ENCODE measurements at regions not wholly inside any gene's neighbourhood (a gene's known extent, or its start where the extent isn't known, plus 50 kb on each side); places are given as distances from the start of the nearest gene placed in this dataset.
"Not testable (repeated sequence)": the region's sequence is repeated elsewhere in the genome, so short reads cannot be mapped to it uniquely, and the experiment has no call there.

GRCh38 chr12:4191642-4192041 lies 81.9 kb upstream of the CCND2 start:
- DNase-seq (ENCODE audit: low read depth in 2 of 2) = no peak

DNA sequence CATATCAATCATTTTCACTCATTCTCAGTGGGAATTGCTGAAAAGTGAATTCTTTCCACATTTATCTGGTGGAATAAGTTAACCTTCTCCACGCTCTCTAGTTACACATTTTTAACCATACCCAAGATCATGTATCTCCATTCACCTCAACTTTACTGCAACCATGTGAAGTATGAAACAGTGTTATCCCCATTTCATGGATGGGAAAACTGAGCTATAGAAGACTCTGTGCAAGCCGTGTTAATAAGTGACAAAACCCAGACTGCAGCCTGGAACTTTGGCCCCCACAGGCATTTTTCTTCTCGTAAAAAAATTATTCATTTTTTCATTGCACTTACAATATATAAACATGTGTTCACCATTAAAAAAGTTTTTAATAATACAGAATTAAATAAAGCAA lies 82.4 kb upstream of the CCND2 start:
- no peak for DNase-seq (ENCODE audit: low read depth in 2 of 2)

- DNase-seq (ENCODE audit: low read depth in 2 of 2) = no peak
Measured at GRCh38 chr12:4190366-4191063, 83.0 kb upstream of the CCND2 start.

- DNase-seq (ENCODE audit: low read depth in 2 of 2) = no peak
Measured at GRCh38 chr12:4189721-4190120, 83.8 kb upstream of the CCND2 start.

- DNase-seq (ENCODE audit: low read depth in 2 of 2) = no peak
Measured at GRCh38 chr12:4187916-4188315, 85.6 kb upstream of the CCND2 start.

DNA sequence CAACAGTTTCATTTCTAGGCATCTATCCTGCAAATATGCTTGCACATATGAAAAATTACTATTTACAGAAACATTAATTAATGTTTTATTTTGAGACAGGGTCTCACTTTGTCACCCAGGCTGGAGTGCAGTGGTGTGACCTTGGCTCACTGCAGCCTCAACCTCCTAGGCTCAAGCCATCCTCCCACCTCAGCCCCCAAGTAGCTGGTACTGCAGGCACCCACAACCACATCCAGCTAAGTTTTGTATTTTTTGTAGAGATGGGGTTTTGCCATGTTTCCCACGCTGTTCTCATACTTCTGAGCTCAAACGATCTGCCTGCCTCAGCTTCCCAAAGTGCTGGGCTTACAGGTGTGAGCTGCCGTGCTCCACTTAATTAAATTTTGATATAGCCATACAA lies 86.2 kb upstream of the CCND2 start:
- not testable (repeated sequence) for DNase-seq (ENCODE audit: low read depth in 2 of 2)

DNA sequence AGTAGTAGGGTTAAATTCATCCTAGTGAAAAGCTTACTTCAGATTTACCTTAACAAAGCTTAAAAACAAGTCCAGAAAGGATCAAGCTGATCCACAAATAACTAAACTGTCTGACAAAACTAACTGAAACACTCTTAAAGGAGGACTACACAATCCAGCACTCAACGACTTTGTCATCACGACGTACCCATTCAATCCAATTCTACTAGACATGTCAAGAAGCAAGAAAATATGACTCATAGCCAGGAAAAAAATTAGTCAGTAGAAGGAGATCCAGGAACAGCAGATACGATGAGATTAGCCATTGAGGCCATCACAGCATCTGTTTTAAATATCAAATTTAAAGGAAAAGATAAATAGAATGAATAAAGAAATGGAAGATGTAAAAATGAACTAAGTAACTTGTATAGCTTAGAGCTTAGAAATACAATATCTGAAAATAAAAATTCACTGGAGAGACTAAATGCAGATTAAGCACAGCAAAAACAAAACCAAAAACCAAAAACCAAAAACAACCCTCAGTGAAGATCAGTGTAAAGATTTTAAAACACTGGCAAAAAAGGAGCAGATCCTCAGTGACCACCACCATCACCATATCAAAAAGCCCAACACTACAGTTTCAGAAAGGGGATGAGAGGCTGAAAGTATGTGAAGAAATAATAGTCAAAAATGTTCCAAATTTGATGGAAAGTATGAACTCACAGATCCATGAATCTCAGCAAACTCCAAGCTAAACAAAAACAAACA lies 95.0 kb upstream of the CCND2 start:
- DNase-seq (ENCODE audit: low read depth in 2 of 2) = no peak

GRCh38 chr12:4177262-4177661 lies 96.3 kb upstream of the CCND2 start:
- no peak for DNase-seq (ENCODE audit: low read depth in 2 of 2)

- DNase-seq (ENCODE audit: low read depth in 2 of 2) = no peak
Measured at GRCh38 chr12:4176168-4176567, 97.4 kb upstream of the CCND2 start.

GRCh38 chr12:4174417-4174816 lies 99.1 kb upstream of the CCND2 start:
- DNase-seq (ENCODE audit: low read depth in 2 of 2) = no peak

DNA sequence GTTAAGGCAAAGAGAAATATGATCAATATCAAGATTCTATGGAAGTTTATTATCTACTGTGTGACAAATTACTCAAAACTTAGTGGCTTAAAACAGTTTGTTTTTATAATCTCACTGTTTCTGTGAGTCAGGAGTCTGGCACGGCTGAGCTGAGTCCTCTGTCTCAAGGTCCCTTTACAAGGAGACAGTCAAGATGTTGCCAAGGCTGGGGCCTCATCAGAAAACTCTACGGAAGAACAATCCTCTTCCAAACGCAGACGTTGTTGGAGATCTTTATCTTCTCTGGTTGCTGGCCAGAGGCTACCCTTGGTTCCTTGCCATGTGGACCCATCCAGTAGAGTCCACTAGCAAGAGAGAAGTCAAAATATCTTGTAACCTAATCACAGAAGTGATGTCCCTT lies 100.6 kb upstream of the CCND2 start:
- DNase-seq (ENCODE audit: low read depth in 2 of 2) = no peak

DNA sequence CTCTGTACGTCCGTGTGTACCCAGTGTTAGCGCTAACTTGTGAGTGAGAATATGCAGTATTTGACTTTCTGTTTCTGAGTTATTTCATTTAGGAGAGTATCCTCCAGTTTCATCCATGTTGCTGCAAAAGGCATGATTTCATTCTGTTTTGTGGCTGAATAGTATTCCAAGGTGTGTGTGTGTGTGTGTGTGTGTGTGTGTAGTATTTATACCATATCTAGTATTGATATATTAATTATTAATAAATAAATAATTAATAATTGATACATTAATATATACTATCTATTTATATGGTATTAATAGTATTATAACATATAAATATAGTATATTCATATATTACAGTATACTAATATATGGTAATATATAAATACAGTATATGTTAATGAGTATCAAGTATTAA lies 101.8 kb upstream of the CCND2 start:
- DNase-seq (ENCODE audit: low read depth in 2 of 2) = no peak

- no peak for DNase-seq (ENCODE audit: low read depth in 2 of 2)
Measured at GRCh38 chr12:4169959-4170358, 103.6 kb upstream of the CCND2 start.

- no peak for DNase-seq (ENCODE audit: low read depth in 2 of 2)
Measured at GRCh38 chr12:4169531-4169930, 104.0 kb upstream of the CCND2 start.

DNA sequence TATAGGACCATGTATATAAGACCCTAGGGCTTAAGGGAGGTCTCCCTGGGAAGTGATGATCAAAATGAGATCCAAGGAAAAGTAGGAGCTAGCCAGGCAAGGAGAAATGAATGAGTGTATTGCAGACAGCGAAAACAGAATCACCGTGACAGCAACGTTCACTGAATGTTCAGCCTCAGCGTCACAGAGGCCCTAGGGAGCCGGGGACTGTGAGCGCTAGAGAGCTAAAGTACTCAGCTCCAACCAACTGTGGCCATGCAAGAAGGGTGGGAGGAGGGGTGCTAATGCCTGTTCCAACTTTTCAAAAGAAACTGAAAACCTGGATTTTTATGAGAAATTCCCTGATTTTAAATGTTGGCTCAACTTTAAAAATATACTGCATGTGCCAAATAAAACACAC lies 105.5 kb upstream of the CCND2 start:
- DNase-seq (ENCODE audit: low read depth in 2 of 2) = no peak

DNA sequence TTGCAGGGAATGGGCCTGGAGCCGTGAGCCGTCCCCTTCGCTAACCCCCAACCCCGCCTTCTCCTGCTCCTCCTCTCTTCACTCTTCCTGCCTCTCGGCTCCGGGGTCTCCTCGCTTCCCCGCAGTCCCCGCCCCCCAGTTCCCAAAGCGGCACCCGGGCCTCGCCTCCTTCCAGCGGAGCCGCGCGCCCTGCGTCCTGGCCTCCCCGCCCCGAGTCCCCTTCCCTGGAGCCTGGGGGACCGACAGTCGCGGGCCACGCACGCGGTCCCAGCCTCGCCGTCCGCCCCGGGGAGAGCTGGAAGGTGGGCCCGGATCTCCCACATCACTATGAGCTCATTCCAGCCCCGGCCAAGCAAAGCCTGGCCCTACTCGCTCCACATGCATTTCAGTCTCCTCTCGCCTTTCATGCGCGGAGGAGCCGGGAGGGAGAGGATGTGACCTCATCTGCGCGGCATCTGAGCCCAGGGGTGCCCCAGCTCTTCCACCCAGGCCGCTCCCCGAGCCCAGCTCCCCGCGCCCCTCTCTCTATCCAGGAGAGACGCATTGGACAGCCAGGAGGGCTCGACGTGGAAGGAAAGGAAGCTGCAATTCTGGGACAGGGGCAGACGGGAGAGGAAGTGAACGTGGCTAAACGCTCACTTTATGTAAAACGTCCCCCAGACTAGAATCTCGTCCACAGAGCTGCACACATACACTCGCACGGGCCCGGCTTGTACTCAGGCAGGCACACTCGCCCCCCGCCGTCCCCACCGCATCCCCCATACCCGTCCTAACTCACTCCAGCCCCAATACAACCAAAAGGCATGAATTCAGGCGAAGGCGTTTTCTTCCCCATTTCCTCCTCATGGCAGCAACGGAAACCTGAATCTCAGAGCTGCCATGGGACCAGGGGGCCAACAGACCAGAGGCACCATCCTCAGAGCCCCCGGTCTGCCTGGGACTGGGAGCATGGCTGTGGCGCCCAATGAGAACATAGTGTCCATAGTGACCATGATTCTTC lies 108.7 kb upstream of the CCND2 start:
- peak in 1 of 2 donors; percentile 32 for DNase-seq (ENCODE audit: low read depth in 2 of 2)

DNA sequence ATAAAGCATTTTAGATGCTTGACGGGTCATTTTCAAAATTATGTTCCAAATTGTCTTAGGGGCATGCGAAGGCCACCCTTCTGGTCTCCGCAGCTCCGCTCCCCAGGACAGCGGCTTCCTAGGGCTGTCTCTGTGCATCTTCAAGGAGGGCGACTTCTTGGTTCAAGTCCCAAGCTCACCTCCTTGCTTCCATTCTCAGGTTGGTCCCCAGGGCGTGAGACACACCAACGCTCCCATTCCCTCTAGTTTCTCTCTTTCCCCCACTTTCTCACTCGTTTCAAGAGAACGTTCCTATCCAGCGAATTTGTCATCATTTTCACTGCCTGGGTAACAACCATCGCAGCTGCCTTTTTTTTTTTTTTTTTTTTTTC lies 109.4 kb upstream of the CCND2 start:
- no peak for DNase-seq (ENCODE audit: low read depth in 2 of 2)

DNA sequence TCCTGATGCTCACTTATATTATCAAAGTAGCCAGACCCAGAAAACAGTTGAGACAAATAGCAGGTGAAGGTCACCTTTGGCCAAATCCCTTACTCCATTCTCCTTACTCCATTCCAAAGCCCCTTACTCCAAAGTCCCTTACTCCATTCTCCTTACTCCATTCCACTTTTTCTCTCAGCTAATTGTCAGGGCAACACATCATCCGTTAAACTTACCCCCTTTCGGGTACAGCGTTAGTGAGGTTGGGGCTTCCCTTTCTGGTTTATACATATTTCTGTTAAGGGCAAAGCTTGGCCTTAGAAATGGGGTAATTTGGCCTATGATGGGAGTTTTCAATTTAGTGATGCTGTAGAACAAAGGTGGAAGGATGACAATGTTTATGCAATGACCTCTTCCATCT lies 111.8 kb upstream of the CCND2 start:
- no peak for DNase-seq (ENCODE audit: low read depth in 2 of 2)

GRCh38 chr12:4160314-4161040 lies 113.1 kb upstream of the CCND2 start:
- no peak for DNase-seq (ENCODE audit: low read depth in 2 of 2)

DNA sequence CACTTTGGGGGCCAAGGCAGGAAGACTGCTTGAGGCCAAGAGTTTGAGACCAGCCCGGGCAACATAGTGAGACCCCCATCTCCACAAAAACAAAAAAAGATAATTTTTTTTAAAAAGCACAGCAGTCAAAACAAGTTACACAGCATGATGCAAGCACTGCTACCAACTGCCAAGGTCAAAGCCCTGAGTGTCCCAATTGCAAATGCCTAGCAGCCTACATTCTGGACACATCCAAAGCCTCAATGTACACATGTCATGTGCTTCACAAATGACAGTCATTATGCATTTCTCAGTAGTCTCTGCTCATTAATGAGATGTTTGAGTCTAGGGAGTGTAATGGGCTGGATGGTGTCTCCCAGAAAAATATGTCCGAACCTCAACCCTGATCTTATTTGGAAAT lies 113.7 kb upstream of the CCND2 start:
- DNase-seq (ENCODE audit: low read depth in 2 of 2) = no peak

GRCh38 chr12:4158306-4158705 lies 115.3 kb upstream of the CCND2 start:
- DNase-seq (ENCODE audit: low read depth in 2 of 2) = no peak

- DNase-seq (ENCODE audit: low read depth in 2 of 2) = no peak
Measured at GRCh38 chr12:4157122-4157521, 116.4 kb upstream of the CCND2 start.
